ENCODE measurements at regions not wholly inside any gene's neighbourhood (a gene's known extent, or its start where the extent isn't known, plus 50 kb on each side); places are given as distances from the start of the nearest gene placed in this dataset.

DNA sequence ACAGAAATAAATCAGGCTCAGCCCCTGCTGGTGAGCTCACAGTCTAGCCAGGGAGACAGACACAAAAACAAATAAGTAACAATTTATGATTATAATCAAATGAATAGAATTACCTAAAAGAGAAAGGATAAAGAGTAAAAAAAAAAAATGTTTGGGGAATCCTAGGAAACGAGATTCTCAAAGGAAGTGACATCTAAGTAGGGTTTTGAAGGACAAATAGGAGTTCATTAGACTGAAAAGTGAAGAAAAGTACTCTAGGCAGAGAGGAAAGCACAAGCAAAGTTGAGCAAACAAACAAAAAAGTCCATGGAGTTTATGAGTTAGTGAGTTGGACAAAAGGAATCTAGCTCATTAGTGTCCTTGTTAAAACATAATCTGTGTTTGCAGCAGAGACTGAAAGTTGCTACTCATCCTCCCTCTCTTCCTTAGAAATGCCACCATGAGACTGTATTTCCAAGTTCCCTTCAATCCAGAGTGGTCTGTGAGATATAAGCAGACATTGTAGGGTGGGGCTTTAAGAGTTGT, 145.6 kb downstream of the SPATA18 start:
- no peak for TF ChIP-seq EZH2 (IDR thresholded peaks at IDR 0.05; ENCODE audit: low read length)
- TF ChIP-seq, protein P1, sequence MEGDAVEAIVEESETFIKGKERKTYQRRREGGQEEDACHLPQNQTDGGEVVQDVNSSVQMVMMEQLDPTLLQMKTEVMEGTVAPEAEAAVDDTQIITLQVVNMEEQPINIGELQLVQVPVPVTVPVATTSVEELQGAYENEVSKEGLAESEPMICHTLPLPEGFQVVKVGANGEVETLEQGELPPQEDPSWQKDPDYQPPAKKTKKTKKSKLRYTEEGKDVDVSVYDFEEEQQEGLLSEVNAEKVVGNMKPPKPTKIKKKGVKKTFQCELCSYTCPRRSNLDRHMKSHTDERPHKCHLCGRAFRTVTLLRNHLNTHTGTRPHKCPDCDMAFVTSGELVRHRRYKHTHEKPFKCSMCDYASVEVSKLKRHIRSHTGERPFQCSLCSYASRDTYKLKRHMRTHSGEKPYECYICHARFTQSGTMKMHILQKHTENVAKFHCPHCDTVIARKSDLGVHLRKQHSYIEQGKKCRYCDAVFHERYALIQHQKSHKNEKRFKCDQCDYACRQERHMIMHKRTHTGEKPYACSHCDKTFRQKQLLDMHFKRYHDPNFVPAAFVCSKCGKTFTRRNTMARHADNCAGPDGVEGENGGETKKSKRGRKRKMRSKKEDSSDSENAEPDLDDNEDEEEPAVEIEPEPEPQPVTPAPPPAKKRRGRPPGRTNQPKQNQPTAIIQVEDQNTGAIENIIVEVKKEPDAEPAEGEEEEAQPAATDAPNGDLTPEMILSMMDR (optimal IDR thresholded peaks at IDR 0.05 in 1 of 3, IDR thresholded peaks at IDR 0.05 in 1 of 3, conservative IDR thresholded peaks at IDR 0.05 in 1 of 3; ENCODE audit: extremely low read depth in 1 of 3, insufficient read depth in 2 of 3, low read length in 3 of 3): no peak
